ENCODE measurements at regions not wholly inside any gene's neighbourhood (a gene's known extent, or its start where the extent isn't known, plus 50 kb on each side); places are given as distances from the start of the nearest gene placed in this dataset.

DNA sequence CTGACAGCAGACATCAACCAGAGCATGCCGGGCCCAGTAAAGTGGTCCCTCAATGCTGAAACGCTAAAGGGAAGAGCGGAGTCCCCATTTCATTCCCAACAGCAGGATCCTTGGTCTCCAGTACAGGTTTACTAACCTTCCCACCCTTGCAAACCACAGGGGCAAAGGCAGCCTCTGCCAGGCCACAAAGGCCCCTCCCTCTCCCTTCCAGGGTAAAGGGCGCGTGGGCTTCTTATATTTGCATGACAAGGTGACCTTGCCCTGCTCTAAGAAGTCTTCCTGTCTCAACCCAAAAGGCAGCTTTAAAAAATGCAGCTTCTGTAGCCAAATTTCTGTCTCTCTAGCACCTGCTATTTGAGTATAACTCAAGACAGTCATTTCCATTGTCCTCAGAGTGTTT lies 131.5 kb upstream of the PTCH1 start:
- Histone ChIP-seq H3K4me2 (peak overlapping the region; percentile 27; the same call in 1 of the 2 replicates), H4K20me1 (replicated peaks; ENCODE audit: insufficient read depth) (no peaks in the 10 kb centered on the region), H3K79me2 (replicated peaks; ENCODE audit: insufficient read depth) (no peaks in the 10 kb centered on the region), H3K27me3 (ENCODE audit: insufficient read depth) (no peaks in the 10 kb centered on the region), H2AFZ (peak overlapping the region; percentile 96), H3K4me1 (ENCODE audit: insufficient read depth) (peaks cover 6% of the 10 kb centered on the region), H3K9me2 (ENCODE audit: insufficient read depth) (0 out of 2 replicates have a peak, but pooled peaks cover 4% of the 10 kb centered on the region), H3K27ac (ENCODE audit: low read depth) (no peak overlapping the region), H3K4me3 (no peak overlapping the region), H3K36me3 (ENCODE audit: insufficient read depth) (no peaks in the 10 kb centered on the region), H3F3A (replicated peaks; ENCODE audit: low read depth) (no peaks in the 10 kb centered on the region)
- H3K4me3 Mint-ChIP-seq = no peak overlapping the region
- TF ChIP-seq STAT1 (IDR thresholded peaks at IDR 0.05; ENCODE audit: unreplicated experiment) (no peak), POLR2AphosphoS5 (IDR thresholded peaks at IDR 0.05; ENCODE audit: low read depth) (no peak), JUNB (IDR thresholded peaks at IDR 0.05; ENCODE audit: unreplicated experiment) (no peak), EZH2phosphoT487 (IDR thresholded peaks at IDR 0.05; ENCODE audit: unreplicated experiment) (no peak), CREB1 (CRISPR knock-in tag; IDR thresholded peaks at IDR 0.05; ENCODE audit: low read depth) (no peak), ZNF114 (CRISPR knock-in tag; IDR thresholded peaks at IDR 0.05) (no peak), EZH2 (IDR thresholded peaks at IDR 0.05; ENCODE audit: low read depth, unreplicated experiment) (no peak), NANOG (IDR thresholded peaks at IDR 0.05; ENCODE audit: borderline replicate concordance) (no peak), ZNF331 (CRISPR knock-in tag; IDR thresholded peaks at IDR 0.05; ENCODE audit: low read depth) (no peak)
- TF ChIP-seq, protein P1, sequence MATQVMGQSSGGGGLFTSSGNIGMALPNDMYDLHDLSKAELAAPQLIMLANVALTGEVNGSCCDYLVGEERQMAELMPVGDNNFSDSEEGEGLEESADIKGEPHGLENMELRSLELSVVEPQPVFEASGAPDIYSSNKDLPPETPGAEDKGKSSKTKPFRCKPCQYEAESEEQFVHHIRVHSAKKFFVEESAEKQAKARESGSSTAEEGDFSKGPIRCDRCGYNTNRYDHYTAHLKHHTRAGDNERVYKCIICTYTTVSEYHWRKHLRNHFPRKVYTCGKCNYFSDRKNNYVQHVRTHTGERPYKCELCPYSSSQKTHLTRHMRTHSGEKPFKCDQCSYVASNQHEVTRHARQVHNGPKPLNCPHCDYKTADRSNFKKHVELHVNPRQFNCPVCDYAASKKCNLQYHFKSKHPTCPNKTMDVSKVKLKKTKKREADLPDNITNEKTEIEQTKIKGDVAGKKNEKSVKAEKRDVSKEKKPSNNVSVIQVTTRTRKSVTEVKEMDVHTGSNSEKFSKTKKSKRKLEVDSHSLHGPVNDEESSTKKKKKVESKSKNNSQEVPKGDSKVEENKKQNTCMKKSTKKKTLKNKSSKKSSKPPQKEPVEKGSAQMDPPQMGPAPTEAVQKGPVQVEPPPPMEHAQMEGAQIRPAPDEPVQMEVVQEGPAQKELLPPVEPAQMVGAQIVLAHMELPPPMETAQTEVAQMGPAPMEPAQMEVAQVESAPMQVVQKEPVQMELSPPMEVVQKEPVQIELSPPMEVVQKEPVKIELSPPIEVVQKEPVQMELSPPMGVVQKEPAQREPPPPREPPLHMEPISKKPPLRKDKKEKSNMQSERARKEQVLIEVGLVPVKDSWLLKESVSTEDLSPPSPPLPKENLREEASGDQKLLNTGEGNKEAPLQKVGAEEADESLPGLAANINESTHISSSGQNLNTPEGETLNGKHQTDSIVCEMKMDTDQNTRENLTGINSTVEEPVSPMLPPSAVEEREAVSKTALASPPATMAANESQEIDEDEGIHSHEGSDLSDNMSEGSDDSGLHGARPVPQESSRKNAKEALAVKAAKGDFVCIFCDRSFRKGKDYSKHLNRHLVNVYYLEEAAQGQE (IDR thresholded peaks at IDR 0.05; ENCODE audit: unreplicated experiment) = no peak
- TF ChIP-seq, protein P2, sequence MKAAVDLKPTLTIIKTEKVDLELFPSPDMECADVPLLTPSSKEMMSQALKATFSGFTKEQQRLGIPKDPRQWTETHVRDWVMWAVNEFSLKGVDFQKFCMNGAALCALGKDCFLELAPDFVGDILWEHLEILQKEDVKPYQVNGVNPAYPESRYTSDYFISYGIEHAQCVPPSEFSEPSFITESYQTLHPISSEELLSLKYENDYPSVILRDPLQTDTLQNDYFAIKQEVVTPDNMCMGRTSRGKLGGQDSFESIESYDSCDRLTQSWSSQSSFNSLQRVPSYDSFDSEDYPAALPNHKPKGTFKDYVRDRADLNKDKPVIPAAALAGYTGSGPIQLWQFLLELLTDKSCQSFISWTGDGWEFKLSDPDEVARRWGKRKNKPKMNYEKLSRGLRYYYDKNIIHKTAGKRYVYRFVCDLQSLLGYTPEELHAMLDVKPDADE (IDR thresholded peaks at IDR 0.05) = no peak
- TF ChIP-seq, protein P3, sequence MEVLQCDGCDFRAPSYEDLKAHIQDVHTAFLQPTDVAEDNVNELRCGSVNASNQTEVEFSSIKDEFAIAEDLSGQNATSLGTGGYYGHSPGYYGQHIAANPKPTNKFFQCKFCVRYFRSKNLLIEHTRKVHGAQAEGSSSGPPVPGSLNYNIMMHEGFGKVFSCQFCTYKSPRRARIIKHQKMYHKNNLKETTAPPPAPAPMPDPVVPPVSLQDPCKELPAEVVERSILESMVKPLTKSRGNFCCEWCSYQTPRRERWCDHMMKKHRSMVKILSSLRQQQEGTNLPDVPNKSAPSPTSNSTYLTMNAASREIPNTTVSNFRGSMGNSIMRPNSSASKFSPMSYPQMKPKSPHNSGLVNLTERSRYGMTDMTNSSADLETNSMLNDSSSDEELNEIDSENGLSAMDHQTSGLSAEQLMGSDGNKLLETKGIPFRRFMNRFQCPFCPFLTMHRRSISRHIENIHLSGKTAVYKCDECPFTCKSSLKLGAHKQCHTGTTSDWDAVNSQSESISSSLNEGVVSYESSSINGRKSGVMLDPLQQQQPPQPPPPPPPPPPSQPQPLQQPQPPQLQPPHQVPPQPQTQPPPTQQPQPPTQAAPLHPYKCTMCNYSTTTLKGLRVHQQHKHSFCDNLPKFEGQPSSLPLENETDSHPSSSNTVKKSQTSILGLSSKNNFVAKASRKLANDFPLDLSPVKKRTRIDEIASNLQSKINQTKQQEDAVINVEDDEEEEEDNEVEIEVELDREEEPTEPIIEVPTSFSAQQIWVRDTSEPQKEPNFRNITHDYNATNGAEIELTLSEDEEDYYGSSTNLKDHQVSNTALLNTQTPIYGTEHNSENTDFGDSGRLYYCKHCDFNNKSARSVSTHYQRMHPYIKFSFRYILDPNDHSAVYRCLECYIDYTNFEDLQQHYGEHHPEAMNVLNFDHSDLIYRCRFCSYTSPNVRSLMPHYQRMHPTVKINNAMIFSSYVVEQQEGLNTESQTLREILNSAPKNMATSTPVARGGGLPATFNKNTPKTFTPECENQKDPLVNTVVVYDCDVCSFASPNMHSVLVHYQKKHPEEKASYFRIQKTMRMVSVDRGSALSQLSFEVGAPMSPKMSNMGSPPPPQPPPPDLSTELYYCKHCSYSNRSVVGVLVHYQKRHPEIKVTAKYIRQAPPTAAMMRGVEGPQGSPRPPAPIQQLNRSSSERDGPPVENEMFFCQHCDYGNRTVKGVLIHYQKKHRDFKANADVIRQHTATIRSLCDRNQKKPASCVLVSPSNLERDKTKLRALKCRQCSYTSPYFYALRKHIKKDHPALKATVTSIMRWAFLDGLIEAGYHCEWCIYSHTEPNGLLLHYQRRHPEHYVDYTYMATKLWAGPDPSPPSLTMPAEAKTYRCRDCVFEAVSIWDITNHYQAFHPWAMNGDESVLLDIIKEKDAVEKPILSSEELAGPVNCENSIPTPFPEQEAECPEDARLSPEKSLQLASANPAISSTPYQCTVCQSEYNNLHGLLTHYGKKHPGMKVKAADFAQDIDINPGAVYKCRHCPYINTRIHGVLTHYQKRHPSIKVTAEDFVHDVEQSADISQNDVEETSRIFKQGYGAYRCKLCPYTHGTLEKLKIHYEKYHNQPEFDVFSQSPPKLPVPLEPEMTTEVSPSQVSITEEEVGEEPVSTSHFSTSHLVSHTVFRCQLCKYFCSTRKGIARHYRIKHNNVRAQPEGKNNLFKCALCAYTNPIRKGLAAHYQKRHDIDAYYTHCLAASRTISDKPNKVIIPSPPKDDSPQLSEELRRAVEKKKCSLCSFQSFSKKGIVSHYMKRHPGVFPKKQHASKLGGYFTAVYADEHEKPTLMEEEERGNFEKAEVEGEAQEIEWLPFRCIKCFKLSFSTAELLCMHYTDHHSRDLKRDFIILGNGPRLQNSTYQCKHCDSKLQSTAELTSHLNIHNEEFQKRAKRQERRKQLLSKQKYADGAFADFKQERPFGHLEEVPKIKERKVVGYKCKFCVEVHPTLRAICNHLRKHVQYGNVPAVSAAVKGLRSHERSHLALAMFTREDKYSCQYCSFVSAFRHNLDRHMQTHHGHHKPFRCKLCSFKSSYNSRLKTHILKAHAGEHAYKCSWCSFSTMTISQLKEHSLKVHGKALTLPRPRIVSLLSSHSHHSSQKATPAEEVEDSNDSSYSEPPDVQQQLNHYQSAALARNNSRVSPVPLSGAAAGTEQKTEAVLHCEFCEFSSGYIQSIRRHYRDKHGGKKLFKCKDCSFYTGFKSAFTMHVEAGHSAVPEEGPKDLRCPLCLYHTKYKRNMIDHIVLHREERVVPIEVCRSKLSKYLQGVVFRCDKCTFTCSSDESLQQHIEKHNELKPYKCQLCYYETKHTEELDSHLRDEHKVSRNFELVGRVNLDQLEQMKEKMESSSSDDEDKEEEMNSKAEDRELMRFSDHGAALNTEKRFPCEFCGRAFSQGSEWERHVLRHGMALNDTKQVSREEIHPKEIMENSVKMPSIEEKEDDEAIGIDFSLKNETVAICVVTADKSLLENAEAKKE (CRISPR knock-in tag; IDR thresholded peaks at IDR 0.05) = no peak
- TF ChIP-seq, protein P4, sequence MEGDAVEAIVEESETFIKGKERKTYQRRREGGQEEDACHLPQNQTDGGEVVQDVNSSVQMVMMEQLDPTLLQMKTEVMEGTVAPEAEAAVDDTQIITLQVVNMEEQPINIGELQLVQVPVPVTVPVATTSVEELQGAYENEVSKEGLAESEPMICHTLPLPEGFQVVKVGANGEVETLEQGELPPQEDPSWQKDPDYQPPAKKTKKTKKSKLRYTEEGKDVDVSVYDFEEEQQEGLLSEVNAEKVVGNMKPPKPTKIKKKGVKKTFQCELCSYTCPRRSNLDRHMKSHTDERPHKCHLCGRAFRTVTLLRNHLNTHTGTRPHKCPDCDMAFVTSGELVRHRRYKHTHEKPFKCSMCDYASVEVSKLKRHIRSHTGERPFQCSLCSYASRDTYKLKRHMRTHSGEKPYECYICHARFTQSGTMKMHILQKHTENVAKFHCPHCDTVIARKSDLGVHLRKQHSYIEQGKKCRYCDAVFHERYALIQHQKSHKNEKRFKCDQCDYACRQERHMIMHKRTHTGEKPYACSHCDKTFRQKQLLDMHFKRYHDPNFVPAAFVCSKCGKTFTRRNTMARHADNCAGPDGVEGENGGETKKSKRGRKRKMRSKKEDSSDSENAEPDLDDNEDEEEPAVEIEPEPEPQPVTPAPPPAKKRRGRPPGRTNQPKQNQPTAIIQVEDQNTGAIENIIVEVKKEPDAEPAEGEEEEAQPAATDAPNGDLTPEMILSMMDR (conservative IDR thresholded peaks at IDR 0.05; ENCODE audit: low read depth in 2 of 2) = no peak
- peaks cover 7% of the 10 kb centered on the region; the same call in 2 of the 3 replicates for H3K4me1 Mint-ChIP-seq
- no peak overlapping the region for H3K27ac Mint-ChIP-seq
- H3K9me3 Mint-ChIP-seq = no peaks in the 10 kb centered on the region; the same call in 2 of the 3 replicates
- DNase-seq (ENCODE audit: low spot score) = peak; percentile 37
- no peaks in the 10 kb centered on the region for H3K36me3 Mint-ChIP-seq (ENCODE audit: low read depth)
- ATAC-seq = peak; percentile 86
- no peaks in the 10 kb centered on the region for H3K27me3 Mint-ChIP-seq (ENCODE audit: insufficient read depth, low read depth, poor library complexity)

Data from GM23338 (cell line).